Upper lobe of right lung (tissue), 1 donor: ENCODE measurements at regions not wholly inside any gene's neighbourhood (a gene's known extent, or its start where the extent isn't known, plus 50 kb on each side); places are given as distances from the start of the nearest gene placed in this dataset.

Experiments
- ATAC-seq: fragments of 200-7000 bp; cut with Tn5 transposase; one replicate; pipeline ENCODE4 v1.9.1; 2020; ENCODE audit warnings: mild to moderate bottlenecking, moderate library complexity
- DNase-seq: peaks from one replicate; pipeline ENCODE4 v3.0.0-alpha.2; 2020
- H3K27ac ChIP-seq: fragments of 200-600 bp; one replicate; pipeline ENCODE4 v1.8.0; 2022
- H3K27me3 ChIP-seq: fragments of 200-600 bp; one replicate; pipeline ENCODE4 v1.8.0; 2022; ENCODE audit warnings: mild to moderate bottlenecking
- H3K36me3 ChIP-seq: fragments of 200-600 bp; one replicate; pipeline ENCODE4 v1.8.0; 2022
- H3K4me1 ChIP-seq: fragments of 200-600 bp; one replicate; pipeline ENCODE4 v1.8.0; 2022
- H3K4me3 ChIP-seq: fragments of 200-600 bp; one replicate; pipeline ENCODE4 v1.8.0; 2022; ENCODE audit warnings: mild to moderate bottlenecking
- H3K9me3 ChIP-seq: fragments of 200-600 bp; one replicate; pipeline ENCODE4 v1.8.0; 2022
- intact Hi-C: fragments of 100-400 bp; cut with DNase I; formaldehyde crosslinking; loops from one replicate; pipeline ENCODE4 v1.11.0; 2022
- TF ChIP-seq, protein P1 (sequence below): fragments of 200-600 bp; IDR thresholded peaks from one replicate; pipeline ENCODE4 v1.8.0; 2022; ENCODE audit warnings: antibody characterized with exemption
- donor health status: DM: no; HTN: yes; CAD: no; lungs with severe emphysema.

DNA sequence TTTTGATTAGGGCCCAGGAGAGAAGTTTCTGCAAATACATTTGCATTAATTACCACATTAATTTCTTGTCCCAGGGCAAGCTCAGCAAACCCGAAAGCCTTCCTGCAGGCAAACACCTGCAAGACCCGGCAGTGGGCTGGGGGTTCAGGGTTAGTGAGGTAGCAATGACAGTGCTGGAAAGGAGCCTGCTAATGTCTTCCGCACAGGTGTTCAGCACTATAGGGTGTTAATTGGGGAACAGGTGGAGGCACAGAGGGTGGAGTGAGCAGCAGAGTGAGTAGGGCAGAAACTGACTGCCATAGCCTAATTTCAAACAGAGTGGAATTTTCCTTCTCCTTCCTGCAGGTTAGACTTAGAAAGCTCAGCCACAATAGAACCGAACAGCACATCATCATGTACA lies 50.9 kb upstream of the UBASH3B start:
- no peaks in the 10 kb centered on the region for H3K36me3 ChIP-seq
- no peaks in the 10 kb centered on the region for H3K27me3 ChIP-seq
- intact Hi-C loops: no loop called here
- H3K4me1 ChIP-seq: no peaks in the 10 kb centered on the region
- no peak overlapping the region for H3K4me3 ChIP-seq
- H3K9me3 ChIP-seq: no peaks in the 10 kb centered on the region
- ATAC-seq: no peak
- no peak overlapping the region for H3K27ac ChIP-seq
- TF ChIP-seq, protein P1, sequence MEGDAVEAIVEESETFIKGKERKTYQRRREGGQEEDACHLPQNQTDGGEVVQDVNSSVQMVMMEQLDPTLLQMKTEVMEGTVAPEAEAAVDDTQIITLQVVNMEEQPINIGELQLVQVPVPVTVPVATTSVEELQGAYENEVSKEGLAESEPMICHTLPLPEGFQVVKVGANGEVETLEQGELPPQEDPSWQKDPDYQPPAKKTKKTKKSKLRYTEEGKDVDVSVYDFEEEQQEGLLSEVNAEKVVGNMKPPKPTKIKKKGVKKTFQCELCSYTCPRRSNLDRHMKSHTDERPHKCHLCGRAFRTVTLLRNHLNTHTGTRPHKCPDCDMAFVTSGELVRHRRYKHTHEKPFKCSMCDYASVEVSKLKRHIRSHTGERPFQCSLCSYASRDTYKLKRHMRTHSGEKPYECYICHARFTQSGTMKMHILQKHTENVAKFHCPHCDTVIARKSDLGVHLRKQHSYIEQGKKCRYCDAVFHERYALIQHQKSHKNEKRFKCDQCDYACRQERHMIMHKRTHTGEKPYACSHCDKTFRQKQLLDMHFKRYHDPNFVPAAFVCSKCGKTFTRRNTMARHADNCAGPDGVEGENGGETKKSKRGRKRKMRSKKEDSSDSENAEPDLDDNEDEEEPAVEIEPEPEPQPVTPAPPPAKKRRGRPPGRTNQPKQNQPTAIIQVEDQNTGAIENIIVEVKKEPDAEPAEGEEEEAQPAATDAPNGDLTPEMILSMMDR: no peak
- no peak for DNase-seq

DNA sequence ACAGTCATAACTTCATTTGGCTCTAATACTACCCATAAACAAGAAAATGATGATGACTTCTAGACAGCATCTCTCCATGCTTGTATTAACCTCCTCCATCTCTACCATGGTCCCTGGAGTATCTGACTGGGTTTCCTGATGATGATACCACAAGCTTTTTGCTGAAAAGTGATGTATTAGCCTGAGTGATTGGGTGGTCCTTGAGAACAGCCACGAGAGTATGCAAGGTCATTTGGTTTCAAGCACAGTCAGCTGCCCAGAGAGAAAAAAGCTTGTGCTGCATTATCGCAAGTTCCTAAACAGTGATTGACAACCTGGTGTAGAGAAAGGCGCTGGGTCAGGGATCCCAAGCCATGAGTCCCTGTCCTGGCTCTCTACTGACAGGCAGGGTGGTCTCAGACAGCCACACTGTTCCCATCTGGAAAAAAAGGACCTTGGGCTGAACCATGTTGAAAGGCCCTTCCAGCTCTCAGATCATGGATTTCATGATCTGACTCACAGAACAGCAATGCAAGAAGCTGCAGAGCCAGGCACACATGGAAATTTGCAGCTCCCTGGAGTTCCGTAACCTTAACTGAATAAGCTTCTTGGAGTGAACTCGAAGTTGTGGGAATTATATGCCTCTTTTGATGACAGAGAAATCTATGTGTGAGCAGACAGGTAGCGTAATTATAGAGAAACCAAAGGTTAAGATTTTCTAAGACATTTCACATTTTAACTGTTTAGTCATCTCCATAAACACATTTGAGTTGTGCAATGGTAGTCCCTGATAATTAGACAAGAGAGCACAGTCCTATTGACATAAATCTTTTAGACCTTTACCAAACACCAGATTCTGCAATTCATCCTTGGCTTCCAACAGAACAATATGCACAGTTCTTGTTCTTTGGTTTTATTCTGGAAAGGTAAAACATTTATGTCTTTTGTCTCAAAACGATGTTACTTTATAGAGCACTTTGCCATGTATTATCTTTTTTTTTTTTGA lies 54.1 kb upstream of the UBASH3B start:
- intact Hi-C loops: no loop called here
- no peak for ATAC-seq

DNA sequence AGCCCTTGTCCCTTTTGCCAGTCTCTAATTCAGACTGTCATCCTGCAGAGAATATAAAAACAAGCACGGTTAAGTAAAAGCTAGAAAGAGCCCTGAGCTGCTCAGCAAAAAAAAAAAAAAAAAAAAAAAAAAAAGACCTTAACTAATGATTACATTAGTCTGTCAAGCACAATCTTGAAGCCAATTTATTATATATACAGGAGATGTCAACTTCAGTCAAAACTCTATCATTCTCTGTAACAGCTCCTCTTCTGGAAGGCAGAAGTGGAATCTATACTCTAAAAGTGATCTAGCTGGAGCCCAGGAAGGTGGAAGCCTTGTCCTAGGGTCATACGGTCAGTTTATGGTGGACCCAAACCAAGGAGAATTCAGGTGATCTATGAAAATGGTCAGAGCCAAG lies 55.2 kb upstream of the UBASH3B start:
- H3K4me1 ChIP-seq: no peaks in the 10 kb centered on the region
- DNase-seq (no peak), ATAC-seq (no peak)
- H3K36me3 ChIP-seq: no peaks in the 10 kb centered on the region
- no peaks in the 10 kb centered on the region for H3K27me3 ChIP-seq
- no peak overlapping the region for H3K4me3 ChIP-seq
- TF ChIP-seq, protein P1: no peak
- intact Hi-C loops: no loop called here
- no peak overlapping the region for H3K27ac ChIP-seq
- no peaks in the 10 kb centered on the region for H3K9me3 ChIP-seq

More for the DNA sequence above, 54.1 kb upstream of the UBASH3B start:
- Histone ChIP-seq H3K36me3 (no peaks in the 10 kb centered on the region), H3K27ac (no peak overlapping the region), H3K27me3 (no peaks in the 10 kb centered on the region), H3K4me3 (no peak overlapping the region), H3K4me1 (no peaks in the 10 kb centered on the region), H3K9me3 (no peaks in the 10 kb centered on the region)
- TF ChIP-seq, protein P1: no peak
- no peak for DNase-seq

DNA sequence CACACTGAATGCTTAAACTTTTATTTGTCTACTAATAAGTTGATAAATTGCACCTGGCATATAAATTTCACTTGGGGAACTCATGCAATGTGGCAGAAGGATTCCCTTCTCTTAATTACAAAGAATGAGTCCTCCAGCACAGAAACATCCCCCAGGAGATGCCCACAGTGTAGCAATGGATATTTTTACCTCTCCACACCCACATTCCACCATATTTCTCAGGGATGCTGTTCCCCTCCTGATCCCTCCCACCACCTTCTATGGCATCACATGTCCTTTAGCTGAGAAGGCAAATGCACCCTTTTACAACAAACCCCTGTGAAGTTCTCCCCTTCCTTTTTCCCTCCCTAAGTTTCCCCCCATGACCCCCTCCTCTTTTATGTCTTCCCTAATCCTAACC lies 56.1 kb upstream of the UBASH3B start:
- TF ChIP-seq, protein P1: no peak
- DNase-seq (no peak), ATAC-seq (no peak)
- intact Hi-C loops: no loop called here
- Histone ChIP-seq H3K27me3 (no peaks in the 10 kb centered on the region), H3K36me3 (no peaks in the 10 kb centered on the region), H3K9me3 (no peaks in the 10 kb centered on the region), H3K27ac (no peak overlapping the region), H3K4me1 (no peaks in the 10 kb centered on the region), H3K4me3 (no peak overlapping the region)

DNA sequence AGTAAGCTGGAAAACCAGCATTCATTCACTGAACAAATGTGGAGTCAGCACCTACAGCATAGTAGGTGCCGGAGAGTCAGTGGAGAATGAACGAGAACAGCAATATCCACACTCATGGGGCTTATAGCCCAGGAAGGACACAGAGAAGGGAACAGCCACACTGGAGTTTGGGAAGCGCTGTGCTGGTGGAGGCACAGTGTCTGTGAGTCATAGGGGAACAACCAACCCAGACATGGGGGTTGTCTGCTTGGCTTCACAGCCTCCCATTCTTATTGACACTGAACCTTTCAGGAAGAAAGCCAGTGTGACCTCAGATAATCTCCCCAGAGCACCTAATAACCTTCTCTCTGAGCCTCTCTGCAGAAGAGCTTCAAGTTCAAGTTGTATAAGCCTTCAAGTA lies 56.6 kb upstream of the UBASH3B start:
- H3K4me3 ChIP-seq: no peak overlapping the region
- no peaks in the 10 kb centered on the region for H3K9me3 ChIP-seq
- TF ChIP-seq, protein P1: no peak
- ATAC-seq (peak; percentile 28), DNase-seq (no peak)
- H3K36me3 ChIP-seq: no peaks in the 10 kb centered on the region
- no peaks in the 10 kb centered on the region for H3K4me1 ChIP-seq
- H3K27me3 ChIP-seq: no peaks in the 10 kb centered on the region
- intact Hi-C loops: no loop called here
- no peak overlapping the region for H3K27ac ChIP-seq
